H9 (cell line): ENCODE measurements at regions not wholly inside any gene's neighbourhood (a gene's known extent, or its start where the extent isn't known, plus 50 kb on each side); places are given as distances from the start of the nearest gene placed in this dataset.

Experiments used
- DNase-seq: peaks from one replicate; pipeline ENCODE4 v3.0.0-alpha.2; 2017
- H2AFZ ChIP-seq: one replicate; pipeline ENCODE4 v1.6.1; 2013; ENCODE audit warnings: mild to moderate bottlenecking, low read length, control low read depth, moderate library complexity
- H2AK5ac ChIP-seq: 2 replicates; pipeline ENCODE4 v1.6.1; 2013; ENCODE audit warnings: low read length, control low read depth, mixed read lengths; ENCODE audit not compliant: insufficient read length
- H2BK120ac ChIP-seq: one replicate; pipeline ENCODE4 v1.6.1; 2013; ENCODE audit warnings: low read depth, mild to moderate bottlenecking, low read length, control low read depth, inconsistent platforms; ENCODE audit not compliant: poor library complexity, severe bottlenecking
- H2BK12ac ChIP-seq: 2 replicates; pipeline ENCODE4 v1.6.1; 2013; ENCODE audit warnings: low read length, control low read depth, mixed read lengths, low read depth; ENCODE audit not compliant: insufficient read length
- H2BK15ac ChIP-seq: 2 replicates; pipeline ENCODE4 v1.6.1; 2013; ENCODE audit warnings: low read depth, low read length, control low read depth
- H2BK20ac ChIP-seq: one replicate; pipeline ENCODE4 v1.6.1; 2013; ENCODE audit warnings: low read depth, mild to moderate bottlenecking, low read length, control low read depth, inconsistent platforms; ENCODE audit not compliant: poor library complexity, severe bottlenecking
- H2BK5ac ChIP-seq: 2 replicates; pipeline ENCODE4 v1.6.1; 2013; ENCODE audit warnings: low read length, control low read depth, mixed read lengths; ENCODE audit not compliant: insufficient read length
- H3K14ac ChIP-seq: 2 replicates; pipeline ENCODE4 v1.6.1; 2013; ENCODE audit warnings: low read length, control low read depth; ENCODE audit not compliant: insufficient read depth
- H3K18ac ChIP-seq: 2 replicates; pipeline ENCODE4 v1.6.1; 2013; ENCODE audit warnings: low read depth, mild to moderate bottlenecking, mixed read lengths, low read length, control low read depth; ENCODE audit not compliant: insufficient read length
- H3K23ac ChIP-seq: 2 replicates; pipeline ENCODE4 v1.6.1; 2013; ENCODE audit warnings: low read length, control low read depth, mixed read lengths, low read depth; ENCODE audit not compliant: insufficient read length
- H3K23me2 ChIP-seq: 2 replicates; pipeline ENCODE4 v1.6.1; 2013; ENCODE audit warnings: low read depth, mild to moderate bottlenecking, mixed read lengths, low read length, control low read depth; ENCODE audit not compliant: insufficient read length, poor library complexity, severe bottlenecking
- H3K27ac ChIP-seq: 2 replicates; pipeline ENCODE4 v1.5.1; 2013; ENCODE audit warnings: low read length, control low read depth, mixed read lengths, low read depth; ENCODE audit not compliant: insufficient read length
- H3K27me3 ChIP-seq: 2 replicates; pipeline ENCODE4 v1.6.1; 2013; ENCODE audit warnings: low read length, control low read depth, inconsistent platforms; ENCODE audit not compliant: insufficient read depth
- H3K4ac ChIP-seq: 2 replicates; pipeline ENCODE4 v1.6.1; 2013; ENCODE audit warnings: low read depth, mild to moderate bottlenecking, control low read depth, inconsistent platforms, low read length, moderate library complexity
- H3K4me1 ChIP-seq: 2 replicates; pipeline ENCODE4 v1.6.1; 2013; ENCODE audit warnings: low read length, control low read depth, inconsistent platforms; ENCODE audit not compliant: insufficient read depth
- H3K4me2 ChIP-seq: 2 replicates; pipeline ENCODE4 v1.6.1; 2013; ENCODE audit warnings: low read length, control low read depth, mixed read lengths; ENCODE audit not compliant: insufficient read length, insufficient read depth
- H3K56ac ChIP-seq: 2 replicates; pipeline ENCODE4 v1.6.1; 2013; ENCODE audit warnings: low read depth, mild to moderate bottlenecking, mixed read lengths, low read length, control low read depth; ENCODE audit not compliant: insufficient read length
- H3K79me1 ChIP-seq: 2 replicates; pipeline ENCODE4 v1.6.1; 2013; ENCODE audit warnings: low read depth, mild to moderate bottlenecking, moderate library complexity, low read length, control low read depth, inconsistent platforms; ENCODE audit not compliant: insufficient read depth, poor library complexity, severe bottlenecking
- H3K79me2 ChIP-seq: 2 replicates; pipeline ENCODE4 v1.6.1; 2013; ENCODE audit warnings: low read length, control low read depth, inconsistent platforms; ENCODE audit not compliant: insufficient read depth
- H3K9ac ChIP-seq: 2 replicates; pipeline ENCODE4 v1.6.1; 2013; ENCODE audit warnings: low read length, control low read depth, mixed read lengths; ENCODE audit not compliant: insufficient read length; ENCODE audit errors: extremely low read depth
- H3K9me3 ChIP-seq: one replicate; pipeline ENCODE4 v1.6.1; 2013; ENCODE audit warnings: low read depth, low read length, inconsistent platforms; ENCODE audit not compliant: control insufficient read depth
- H3T11ph ChIP-seq: one replicate; pipeline ENCODE4 v1.6.1; 2013; ENCODE audit warnings: mild to moderate bottlenecking, low read length, control low read depth, inconsistent platforms
- H4K20me1 ChIP-seq: one replicate; pipeline ENCODE4 v1.6.1; 2013; ENCODE audit not compliant: control insufficient read depth, insufficient read length, insufficient read depth
- H4K5ac ChIP-seq: 2 replicates; pipeline ENCODE4 v1.6.1; 2013; ENCODE audit warnings: low read depth, mild to moderate bottlenecking, mixed read lengths, low read length, control low read depth; ENCODE audit not compliant: insufficient read length
- H4K8ac ChIP-seq: replicated peaks from 2 replicates; pipeline ENCODE4 v1.6.1; 2013; ENCODE audit warnings: low read length, control low read depth, mixed read lengths, low read depth; ENCODE audit not compliant: insufficient read length
- H4K91ac ChIP-seq: 2 replicates; pipeline ENCODE4 v1.6.1; 2013; ENCODE audit warnings: low read depth, mild to moderate bottlenecking, moderate library complexity, mixed read lengths, low read length, control low read depth; ENCODE audit not compliant: insufficient read length
- H3K27ac Mint-ChIP-seq, 3 experiments: 2 replicates in 2 of 3; 3 replicates in 1 of 3; pipeline ENCODE4 v1.8.0; 2020 to 2021; ENCODE audit warnings: mixed read lengths in 3 of 3, mild to moderate bottlenecking in 1 of 3, moderate library complexity in 1 of 3
- H3K27me3 Mint-ChIP-seq: 2 replicates; pipeline ENCODE4 v1.8.0; 2021; ENCODE audit warnings: low read depth, mild to moderate bottlenecking, moderate library complexity, mixed read lengths
- H3K36me3 Mint-ChIP-seq, 3 experiments: 2 replicates in 2 of 3; 3 replicates in 1 of 3; pipeline ENCODE4 v1.8.0; 2020 to 2021; ENCODE audit warnings: low read depth in 3 of 3, mixed read lengths in 3 of 3; ENCODE audit not compliant: insufficient read depth in 1 of 3
- H3K4me1 Mint-ChIP-seq, 2 experiments: 2 replicates each; pipeline ENCODE4 v1.8.0; 2020; ENCODE audit warnings: mixed read lengths in 2 of 2
- H3K4me3 Mint-ChIP-seq, 2 experiments: 2 replicates in 1 of 2; 3 replicates in 1 of 2; pipeline ENCODE4 v1.8.0; 2020 to 2021; ENCODE audit warnings: mild to moderate bottlenecking in 2 of 2, mixed read lengths in 2 of 2, moderate library complexity in 1 of 2
- H3K9me3 Mint-ChIP-seq, 2 experiments: 2 replicates in 1 of 2; 3 replicates in 1 of 2; pipeline ENCODE4 v1.8.0; 2020; ENCODE audit warnings: mild to moderate bottlenecking in 2 of 2, mixed read lengths in 2 of 2, moderate library complexity in 1 of 2
- WGBS: extraction: QIAGEN DNeasy Blood & Tissue Kit; methylation state at CpG from one replicate; pipeline ENCODE4 v1.1.7; 2013; ENCODE audit warnings: missing lambda C conversion rate, low lambda C conversion rate, mixed read lengths; ENCODE audit not compliant: insufficient read length; ENCODE audit errors: extremely low coverage; 5-methylcytosine and 5-hydroxymethylcytosine counted together
- TF ChIP-seq, protein P1 (sequence below): fragments of 200-600 bp; sonication (generic); conservative IDR thresholded peaks from 3 replicates; pipeline ENCODE4 v1.8.0; 2021; ENCODE audit warnings: antibody characterized with exemption, mild to moderate bottlenecking

DNA sequence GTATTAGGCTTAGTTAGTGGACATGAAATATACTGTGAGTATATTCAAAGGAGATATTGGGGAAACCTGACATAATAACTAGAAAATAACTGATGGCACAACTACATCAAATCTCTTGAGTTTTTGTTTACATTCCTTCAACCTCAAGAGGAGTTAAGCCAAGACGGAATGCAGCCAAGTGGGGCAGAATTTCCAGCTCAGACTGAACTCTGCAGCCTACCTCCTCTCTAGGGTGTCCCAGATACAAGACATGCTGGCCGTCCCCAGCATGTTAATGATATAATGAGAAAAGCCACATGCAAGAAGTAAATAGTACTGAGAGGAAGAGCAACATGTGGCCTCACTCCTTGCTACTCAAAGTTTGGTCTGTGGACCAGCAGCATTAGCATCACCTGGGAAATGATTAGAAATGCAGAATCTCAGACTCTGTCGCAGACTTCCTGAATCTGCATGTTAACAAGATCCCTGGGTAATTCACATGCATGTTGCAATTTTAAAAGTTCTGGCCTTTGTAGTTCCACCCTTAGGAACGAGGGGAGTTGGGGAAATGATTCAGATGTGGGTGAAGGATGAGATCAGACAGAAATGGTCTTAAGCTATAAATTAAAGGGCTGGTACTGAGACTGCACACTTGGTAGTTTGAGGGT is 118.4 kb upstream of the CACUL1 start:
- TF ChIP-seq, protein P1, sequence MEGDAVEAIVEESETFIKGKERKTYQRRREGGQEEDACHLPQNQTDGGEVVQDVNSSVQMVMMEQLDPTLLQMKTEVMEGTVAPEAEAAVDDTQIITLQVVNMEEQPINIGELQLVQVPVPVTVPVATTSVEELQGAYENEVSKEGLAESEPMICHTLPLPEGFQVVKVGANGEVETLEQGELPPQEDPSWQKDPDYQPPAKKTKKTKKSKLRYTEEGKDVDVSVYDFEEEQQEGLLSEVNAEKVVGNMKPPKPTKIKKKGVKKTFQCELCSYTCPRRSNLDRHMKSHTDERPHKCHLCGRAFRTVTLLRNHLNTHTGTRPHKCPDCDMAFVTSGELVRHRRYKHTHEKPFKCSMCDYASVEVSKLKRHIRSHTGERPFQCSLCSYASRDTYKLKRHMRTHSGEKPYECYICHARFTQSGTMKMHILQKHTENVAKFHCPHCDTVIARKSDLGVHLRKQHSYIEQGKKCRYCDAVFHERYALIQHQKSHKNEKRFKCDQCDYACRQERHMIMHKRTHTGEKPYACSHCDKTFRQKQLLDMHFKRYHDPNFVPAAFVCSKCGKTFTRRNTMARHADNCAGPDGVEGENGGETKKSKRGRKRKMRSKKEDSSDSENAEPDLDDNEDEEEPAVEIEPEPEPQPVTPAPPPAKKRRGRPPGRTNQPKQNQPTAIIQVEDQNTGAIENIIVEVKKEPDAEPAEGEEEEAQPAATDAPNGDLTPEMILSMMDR, result no peak
- H4K20me1 ChIP-seq, result no peaks in the 10 kb centered on the region
- H3K9ac ChIP-seq, result no peak overlapping the region
- H4K8ac ChIP-seq, result no peak overlapping the region
- Mint-ChIP-seq H3K36me3 (peaks cover 0 to 6% (median 0%) of the 10 kb centered on the region in 3 experiments; a peak in 2 of 7 replicates), H3K27me3 (peaks cover 1% of the 10 kb centered on the region; the same call in 1 of the 2 replicates), H3K4me3 (no peak overlapping the region), H3K27ac (peak overlapping the region in 1 of 3 experiments; percentile 2; a peak in 1 of 7 replicates), H3K4me1 (peaks cover 15 to 20% of the 10 kb centered on the region in 2 experiments), H3K9me3 (peaks cover 4 to 7% of the 10 kb centered on the region in 2 experiments; a peak in 3 of 5 replicates)
- no peak overlapping the region for H4K91ac ChIP-seq
- H3T11ph ChIP-seq, result no peak overlapping the region
- H2BK15ac ChIP-seq, result no peak overlapping the region
- H2BK120ac ChIP-seq, result no peak overlapping the region
- H3K27ac ChIP-seq, result no peak overlapping the region
- no peak overlapping the region for H2BK5ac ChIP-seq
- H3K4ac ChIP-seq, result no peak overlapping the region
- no peak overlapping the region for H2BK20ac ChIP-seq
- H3K56ac ChIP-seq, result no peak overlapping the region
- H3K18ac ChIP-seq, result no peak overlapping the region
- no peak overlapping the region for H2AFZ ChIP-seq
- no CpG with 5 or more reads among the region's 4 CpGs for WGBS
- no peak for DNase-seq
- no peak overlapping the region for H3K14ac ChIP-seq
- no peaks in the 10 kb centered on the region for H3K79me1 ChIP-seq
- H3K4me1 ChIP-seq, result no peaks in the 10 kb centered on the region
- H3K79me2 ChIP-seq, result no peaks in the 10 kb centered on the region
- H3K4me2 ChIP-seq, result no peak overlapping the region
- H3K9me3 ChIP-seq, result no peaks in the 10 kb centered on the region
- no peak overlapping the region for H2AK5ac ChIP-seq
- no peak overlapping the region for H4K5ac ChIP-seq
- H2BK12ac ChIP-seq, result no peak overlapping the region
- H3K23ac ChIP-seq, result no peak overlapping the region
- H3K23me2 ChIP-seq, result no peaks in the 10 kb centered on the region
- no peaks in the 10 kb centered on the region for H3K27me3 ChIP-seq
